ENCODE measurements at regions not wholly inside any gene's neighbourhood (a gene's known extent, or its start where the extent isn't known, plus 50 kb on each side); places are given as distances from the start of the nearest gene placed in this dataset.
"Not testable (repeated sequence)": the region's sequence is repeated elsewhere in the genome, so short reads cannot be mapped to it uniquely, and the experiment has no call there.

- peak; percentile 96 for DNase-seq
Measured at GRCh38 chr9:106731910-106732309, 131.1 kb upstream of the ZNF462 start.

- DNase-seq: no peak
Measured at GRCh38 chr9:106733828-106734380, 129.1 kb upstream of the ZNF462 start.

- DNase-seq: no peak
Measured at GRCh38 chr9:106737516-106737915, 125.5 kb upstream of the ZNF462 start.

- DNase-seq: no peak
Measured at GRCh38 chr9:106738109-106738508, 124.9 kb upstream of the ZNF462 start.

GRCh38 chr9:106745457-106745856, 117.5 kb upstream of the ZNF462 start:
- no peak for DNase-seq

- DNase-seq: no peak
Measured at GRCh38 chr9:106745876-106746275, 117.1 kb upstream of the ZNF462 start.

- no peak for DNase-seq
Measured at GRCh38 chr9:106751681-106752080, 111.3 kb upstream of the ZNF462 start.

GRCh38 chr9:106752581-106752980, 110.4 kb upstream of the ZNF462 start:
- no peak for DNase-seq

GRCh38 chr9:106753155-106753671, 109.8 kb upstream of the ZNF462 start:
- DNase-seq: no peak

GRCh38 chr9:106755736-106756135, 107.2 kb upstream of the ZNF462 start:
- no peak for DNase-seq

- DNase-seq: no peak
Measured at GRCh38 chr9:106757514-106757913, 105.5 kb upstream of the ZNF462 start.

- no peak for DNase-seq
Measured at GRCh38 chr9:106758911-106759310, 104.1 kb upstream of the ZNF462 start.

GRCh38 chr9:106761493-106761892, 101.5 kb upstream of the ZNF462 start:
- DNase-seq: no peak

GRCh38 chr9:106766616-106767015, 96.3 kb upstream of the ZNF462 start:
- DNase-seq: no peak

- DNase-seq: no peak
Measured at GRCh38 chr9:106769331-106769730, 93.6 kb upstream of the ZNF462 start.

GRCh38 chr9:106771608-106772007, 91.4 kb upstream of the ZNF462 start:
- no peak for DNase-seq

- DNase-seq: no peak
Measured at GRCh38 chr9:106772523-106773290, 90.3 kb upstream of the ZNF462 start.

- DNase-seq: no peak
Measured at GRCh38 chr9:106773750-106774149, 89.2 kb upstream of the ZNF462 start.

- DNase-seq: no peak
Measured at GRCh38 chr9:106775960-106776359, 87.0 kb upstream of the ZNF462 start.

GRCh38 chr9:106779796-106780195, 83.2 kb upstream of the ZNF462 start:
- DNase-seq: no peak

- DNase-seq: no peak
Measured at GRCh38 chr9:106783121-106783520, 79.8 kb upstream of the ZNF462 start.

- DNase-seq: no peak
Measured at GRCh38 chr9:106784076-106784475, 78.9 kb upstream of the ZNF462 start.

GRCh38 chr9:106785200-106785599, 77.8 kb upstream of the ZNF462 start:
- DNase-seq: no peak

- DNase-seq: not testable (repeated sequence)
Measured at GRCh38 chr9:106788021-106788420, 74.9 kb upstream of the ZNF462 start.

- DNase-seq: no peak
Measured at GRCh38 chr9:106795031-106795430, 67.9 kb upstream of the ZNF462 start.

Data from NCI-H748 treated with DMSO at 0.1 percent for 48 hours (cell line).